HepG2 (cell line): ENCODE measurements at regions not wholly inside any gene's neighbourhood (a gene's known extent, or its start where the extent isn't known, plus 50 kb on each side); places are given as distances from the start of the nearest gene placed in this dataset.

Experiments
- FOXJ3 ChIP-seq: sonication (generic); formaldehyde crosslinking; IDR thresholded peaks from 2 replicates; pipeline ENCODE4 v1.4.0; 2020; ENCODE audit warnings: missing genetic modification reagents, mild to moderate bottlenecking, borderline replicate concordance
- ISX ChIP-seq: sonication (generic); formaldehyde crosslinking; conservative IDR thresholded peaks from 2 replicates; pipeline ENCODE4 v1.5.0; 2020; ENCODE audit warnings: missing genetic modification reagents
- JUND ChIP-seq: sonication (generic); formaldehyde crosslinking; IDR thresholded peaks from 2 replicates; pipeline ENCODE4 v1.8.0; 2022; ENCODE audit warnings: mild to moderate bottlenecking, missing genetic modification reagents
- KLF6 ChIP-seq: IDR thresholded peaks from 2 replicates; pipeline ENCODE4 v1.8.0; 2016; ENCODE audit warnings: missing biosample characterization, missing genetic modification reagents
- PRDM10 ChIP-seq: sonication (generic); formaldehyde crosslinking; IDR thresholded peaks from 2 replicates; pipeline ENCODE4 v1.4.0; 2020; ENCODE audit warnings: low read depth, missing genetic modification reagents
- TAF1 ChIP-seq: sonication (generic); formaldehyde crosslinking; IDR thresholded peaks from 2 replicates; pipeline ENCODE4 v1.4.0; 2020; ENCODE audit warnings: missing genetic modification reagents
- ZBTB25 ChIP-seq: IDR thresholded peaks from 2 replicates; pipeline ENCODE4 v1.6.1; 2018; ENCODE audit warnings: missing genetic modification reagents
- ZNF207 ChIP-seq: fragments of 450-650 bp; IDR thresholded peaks from 2 replicates; pipeline ENCODE4 v1.6.1; 2016; ENCODE audit warnings: antibody characterized with exemption, borderline replicate concordance
- ZNF281 ChIP-seq: sonication (generic); formaldehyde crosslinking; IDR thresholded peaks from 2 replicates; pipeline ENCODE4 v1.4.0; 2020; ENCODE audit warnings: missing genetic modification reagents, borderline replicate concordance
- ZNF598 ChIP-seq: sonication (generic); formaldehyde crosslinking; IDR thresholded peaks from 2 replicates; pipeline ENCODE4 v1.5.1; 2020; ENCODE audit warnings: mild to moderate bottlenecking, missing genetic modification reagents, borderline replicate concordance

GRCh38 chr4:134747108-134747805, 545.7 kb upstream of the PABPC4L start (continued):
- TF ChIP-seq FOXJ3 (no peak), JUND (CRISPR knock-in tag) (no peak), ZBTB25 (CRISPR knock-in tag) (no peak), PRDM10 (no peak), ZNF281 (CRISPR knock-in tag) (no peak), TAF1 (no peak), KLF6 (CRISPR knock-in tag) (no peak), ZNF207 (no peak), ISX (CRISPR knock-in tag) (no peak), ZNF598 (no peak)
